T47D (cell line): ENCODE measurements at regions not wholly inside any gene's neighbourhood (a gene's known extent, or its start where the extent isn't known, plus 50 kb on each side); places are given as distances from the start of the nearest gene placed in this dataset.
A peak's percentile ranks its signal among the peaks of the same experiment; 100 is the strongest.
"Not testable (repeated sequence)": the region's sequence is repeated elsewhere in the genome, so short reads cannot be mapped to it uniquely, and the experiment has no call there.

Source experiments
- DNase-seq, 2 experiments: peaks; one replicate each; pipeline versions ENCODE4 v3.0.0 to v3.0.0-alpha.2; 2011 to 2012; ENCODE audit warnings: low read depth in 1 of 2, low spot score in 1 of 2
- JUND ChIP-seq: IDR thresholded peaks from 2 replicates; pipeline ENCODE4 v1.6.1; 2012; ENCODE audit warnings: low read depth
- in situ Hi-C: cut with HindIII; loops from 2 replicates; pipeline ENCODE4 v1.10.0; 2016; ENCODE audit warnings: low sequenced_read_pairs, low pct_unique_long_range_greater_than_20kb

DNA sequence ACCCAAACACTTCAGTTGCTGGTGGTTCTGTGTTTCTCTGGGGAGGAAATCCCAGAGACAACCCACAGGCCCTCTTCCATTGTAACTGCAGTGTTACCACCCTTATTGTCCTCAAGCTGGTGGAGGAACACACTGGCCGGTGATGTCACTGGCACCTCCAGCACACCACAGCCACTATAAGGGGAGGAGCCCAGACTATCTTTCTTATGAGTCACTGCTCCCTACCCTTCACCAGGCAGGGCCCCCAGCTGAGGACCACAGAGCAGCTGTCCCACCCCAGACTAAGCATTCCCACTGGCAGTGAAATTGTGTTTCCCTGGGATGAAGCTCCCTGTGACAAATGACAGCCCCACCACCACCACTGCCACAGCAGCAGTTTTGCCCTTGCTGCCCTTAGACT, 171.8 kb upstream of the FGF16 start:
- TF ChIP-seq JUND, result no peak
- in situ Hi-C loops, result no loop called here
- DNase-seq, result no peak

DNA sequence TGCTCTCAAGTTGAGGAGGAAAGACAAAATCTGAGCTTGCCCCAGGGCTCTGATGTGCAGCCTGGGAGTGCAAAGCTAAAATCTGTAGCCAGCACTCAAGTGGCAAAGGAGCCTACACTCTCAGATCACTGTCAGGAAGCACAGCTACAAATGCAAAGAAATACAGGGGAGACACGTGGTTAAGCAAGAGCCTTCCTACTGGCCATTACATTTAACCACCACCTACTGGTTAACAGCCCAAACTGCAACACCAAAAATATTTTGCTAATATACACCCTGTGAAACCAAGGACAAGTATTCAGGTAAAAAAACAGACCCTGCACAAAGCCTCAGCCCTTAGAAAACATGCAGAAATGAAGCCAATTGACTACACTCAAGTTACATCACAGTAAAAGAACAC, 170.4 kb upstream of the FGF16 start:
- no peak for TF ChIP-seq JUND
- in situ Hi-C loops, result no loop called here
- no peak for DNase-seq

DNA sequence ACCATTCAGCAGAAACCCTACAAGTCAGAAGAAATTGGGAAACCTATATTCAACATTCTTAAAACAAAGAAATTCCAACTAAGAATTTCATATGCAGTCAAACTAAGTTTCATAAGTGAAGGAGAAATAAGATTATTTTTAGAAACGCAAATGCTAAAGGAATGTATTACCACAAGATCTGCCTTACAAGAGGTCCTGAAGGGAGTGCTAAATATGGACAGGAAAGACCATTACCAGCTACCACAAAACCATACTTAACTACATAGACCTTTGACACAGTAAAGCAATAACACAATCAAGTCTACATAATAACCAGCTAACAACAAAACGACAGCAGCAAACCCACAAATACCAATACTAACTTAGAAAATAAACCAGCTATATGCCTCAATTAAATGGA, 169.3 kb upstream of the FGF16 start:
- TF ChIP-seq JUND, result no peak
- in situ Hi-C loops, result no loop called here
- no peak for DNase-seq

DNA sequence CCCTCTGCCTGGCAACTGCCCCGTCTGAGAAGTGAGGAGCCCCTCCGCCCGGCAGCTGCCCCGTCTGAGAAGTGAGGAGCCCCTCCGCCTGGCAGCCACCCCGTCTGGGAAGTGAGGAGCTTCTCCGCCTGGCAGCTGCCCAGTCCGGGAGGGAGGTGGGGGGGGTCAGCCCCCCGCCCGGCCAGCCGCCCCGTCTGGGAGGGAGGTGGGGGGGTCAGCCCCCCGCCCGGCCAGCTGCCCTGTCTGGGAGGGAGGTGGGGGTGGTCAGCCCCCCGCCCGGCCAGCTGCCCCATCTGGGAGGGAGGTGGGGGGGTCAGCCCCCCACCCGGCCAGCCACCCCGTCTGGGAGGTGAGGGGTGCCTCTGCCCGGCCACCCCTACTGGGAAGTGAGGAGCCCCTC, 167.8 kb upstream of the FGF16 start:
- DNase-seq, in situ Hi-C loops: not testable (repeated sequence)

DNA sequence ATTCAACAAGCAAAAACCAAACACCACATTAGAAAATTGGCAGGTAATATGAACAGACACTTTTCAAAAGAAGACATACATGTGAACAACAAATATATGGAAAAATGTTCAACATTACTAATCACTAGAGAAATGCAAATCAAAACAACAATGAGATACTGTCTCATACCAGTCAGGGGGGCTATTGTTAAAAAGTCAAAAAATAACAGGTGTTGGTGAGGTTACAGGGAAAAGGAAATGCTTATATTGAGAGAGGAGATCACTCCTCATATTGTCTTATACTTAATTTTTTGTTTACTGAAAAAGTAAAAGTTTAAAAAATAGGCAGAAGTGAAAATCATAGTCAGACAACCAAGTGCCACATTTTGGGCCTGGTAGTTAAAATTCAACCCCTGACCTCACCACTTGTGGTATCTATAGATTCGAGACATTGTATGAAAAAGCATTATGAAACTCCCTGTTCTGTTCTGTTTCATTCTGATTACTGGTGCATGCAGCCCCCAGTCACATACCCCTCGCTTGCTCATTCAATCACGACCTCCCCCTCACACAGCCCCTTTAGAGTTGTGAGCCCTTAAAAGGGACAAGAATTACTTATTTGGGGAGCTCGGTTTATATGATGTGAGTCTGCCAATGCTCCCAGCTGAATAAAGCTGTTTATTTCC, 153.7 kb upstream of the FGF16 start:
- no peak for DNase-seq
- in situ Hi-C loops, result no loop called here
- no peak for TF ChIP-seq JUND

DNA sequence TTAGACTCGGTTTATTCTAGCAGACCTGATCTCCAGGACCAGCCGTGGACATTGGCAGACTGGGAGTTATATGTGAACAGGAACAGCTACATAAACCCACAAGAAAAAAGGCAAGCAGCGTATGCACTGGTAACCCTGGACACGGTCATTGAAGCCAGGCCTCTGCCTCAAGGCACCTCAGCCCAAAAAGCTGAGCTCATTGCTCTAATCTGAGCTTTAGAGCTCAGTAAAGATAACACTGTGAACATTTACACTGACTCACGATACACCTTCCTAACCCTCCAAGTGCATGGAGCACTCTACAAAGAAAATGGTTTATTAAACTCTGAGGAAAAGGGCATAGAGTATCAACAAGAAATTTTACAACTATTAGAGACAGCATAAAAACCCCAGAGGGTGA, 148.9 kb upstream of the FGF16 start:
- DNase-seq, result no peak
- no peak for TF ChIP-seq JUND
- in situ Hi-C loops, result no loop called here

DNA sequence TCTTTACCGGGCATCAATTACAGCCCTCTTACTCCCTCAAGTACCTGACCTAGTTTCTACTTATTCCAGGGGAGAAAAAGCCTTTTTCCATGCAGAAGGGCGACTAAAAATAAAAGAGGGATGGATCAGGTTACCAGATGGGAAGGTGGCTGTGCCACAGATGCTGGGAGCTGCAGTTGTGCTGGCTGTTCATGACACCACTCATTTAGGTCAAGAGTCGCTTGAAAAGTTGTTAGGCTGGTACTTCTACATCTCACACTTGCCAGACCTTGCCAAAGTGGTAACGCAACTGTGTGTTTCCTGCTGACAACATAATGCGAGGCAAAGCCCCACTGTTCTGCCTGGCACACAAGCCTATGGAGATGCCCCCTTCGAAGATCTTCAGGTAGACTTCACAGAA, 148.4 kb upstream of the FGF16 start:
- in situ Hi-C loops, result no loop called here
- peak in 1 of 2 experiments; percentile 40 for DNase-seq
- TF ChIP-seq JUND, result no peak

DNA sequence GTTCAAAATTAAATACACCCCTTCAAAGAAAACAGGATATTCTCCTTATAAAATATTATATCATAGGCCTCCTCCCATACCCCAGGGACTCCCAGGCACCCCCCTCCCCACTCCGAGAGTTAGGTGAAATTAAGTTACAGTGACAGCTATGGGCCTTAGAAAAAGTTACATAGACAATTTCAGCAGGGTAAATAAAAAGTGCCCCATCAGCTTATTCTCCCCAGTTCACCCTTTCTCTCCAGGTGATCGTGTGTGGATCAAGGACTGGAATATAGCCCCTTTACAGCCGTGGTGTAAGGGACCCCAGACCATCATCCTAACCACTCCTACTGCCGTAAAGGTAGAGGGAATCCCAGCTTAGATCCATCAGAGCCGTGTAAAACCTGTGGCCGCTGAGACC, 147.6 kb upstream of the FGF16 start:
- no peak for TF ChIP-seq JUND
- no peak for DNase-seq
- in situ Hi-C loops, result no loop called here

DNA sequence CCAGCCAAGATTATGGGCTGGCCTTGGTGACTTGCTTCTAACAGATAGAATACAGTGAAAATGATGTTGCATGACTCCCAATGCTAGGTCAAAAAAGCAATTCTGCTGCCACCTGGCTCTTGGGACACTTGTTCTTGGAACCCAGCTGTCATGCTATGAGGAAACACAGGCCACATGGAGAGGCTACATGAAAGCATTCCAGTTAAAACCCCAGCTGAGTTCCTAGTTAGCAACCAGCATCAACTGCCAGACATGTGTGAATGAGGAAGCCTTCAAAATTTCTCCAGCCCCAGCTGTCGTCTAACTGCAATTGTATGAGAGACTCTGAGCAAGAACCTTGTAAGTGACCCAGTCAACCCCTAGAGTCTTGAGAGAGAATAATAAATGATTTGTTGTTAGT, 105.2 kb upstream of the FGF16 start:
- TF ChIP-seq JUND, result no peak
- DNase-seq, result no peak
- in situ Hi-C loops, result no loop called here

DNA sequence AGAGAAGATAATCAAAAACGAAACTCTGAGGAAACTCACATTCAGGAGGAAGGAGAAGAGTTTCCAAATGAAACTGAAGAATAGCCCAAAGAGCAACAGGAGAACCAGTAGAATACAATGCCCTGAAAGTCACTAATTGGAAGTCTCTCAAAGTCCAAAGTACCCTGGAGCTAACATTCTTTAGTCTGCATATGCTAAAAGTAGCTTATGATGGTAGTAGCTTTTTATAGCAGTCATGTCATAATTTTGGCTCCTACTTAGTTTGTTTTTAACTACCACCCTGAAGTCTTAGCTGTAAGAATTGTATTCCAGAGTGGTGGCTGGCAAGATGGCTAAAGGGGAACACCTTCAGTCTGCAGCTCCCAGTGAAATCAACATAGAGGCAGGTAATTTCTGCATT, 100.3 kb upstream of the FGF16 start:
- in situ Hi-C loops, result no loop called here
- no peak for TF ChIP-seq JUND
- DNase-seq, result no peak

DNA sequence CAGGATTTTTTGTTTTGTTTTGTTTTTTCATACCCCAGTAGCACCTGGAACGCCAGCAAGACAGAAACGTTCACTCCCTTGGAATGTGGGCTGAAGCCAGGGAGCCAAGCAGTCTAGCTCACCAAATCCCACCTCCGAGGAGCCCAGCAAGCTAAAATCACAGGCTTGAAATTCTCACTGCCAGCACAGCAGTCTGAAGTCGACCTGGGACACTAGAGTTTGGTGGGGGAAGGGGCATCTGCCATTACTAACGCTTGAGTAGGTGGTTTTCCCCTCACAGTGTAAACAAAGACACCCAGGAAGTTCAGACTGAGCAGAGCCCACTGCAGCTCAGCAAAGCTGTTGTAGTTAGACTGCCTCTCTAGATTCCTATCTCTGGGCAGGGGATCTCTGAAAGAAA, 99.6 kb upstream of the FGF16 start:
- DNase-seq, result no peak
- no peak for TF ChIP-seq JUND
- in situ Hi-C loops, result no loop called here

DNA sequence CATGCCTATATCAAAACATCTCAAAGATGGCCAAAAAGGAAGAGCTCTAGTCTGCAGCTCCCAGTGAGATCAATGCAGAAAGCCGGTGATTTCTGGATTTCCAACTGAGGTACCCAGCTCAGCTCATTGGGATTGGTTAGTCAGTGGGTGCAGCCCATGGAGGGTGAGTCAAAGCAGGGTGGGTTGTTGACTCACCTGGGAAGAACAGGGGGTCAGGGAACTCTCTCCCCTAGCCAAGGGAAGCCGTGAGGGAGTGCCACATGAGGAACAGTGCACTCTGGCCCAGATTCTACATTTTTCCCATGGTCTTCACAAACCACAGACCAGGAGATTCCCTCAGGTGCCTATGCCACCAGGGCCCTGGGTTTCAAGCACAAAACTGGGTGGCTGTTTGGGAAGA, 57.3 kb upstream of the FGF16 start:
- in situ Hi-C loops, result no loop called here
- DNase-seq, result no peak
- no peak for TF ChIP-seq JUND

DNA sequence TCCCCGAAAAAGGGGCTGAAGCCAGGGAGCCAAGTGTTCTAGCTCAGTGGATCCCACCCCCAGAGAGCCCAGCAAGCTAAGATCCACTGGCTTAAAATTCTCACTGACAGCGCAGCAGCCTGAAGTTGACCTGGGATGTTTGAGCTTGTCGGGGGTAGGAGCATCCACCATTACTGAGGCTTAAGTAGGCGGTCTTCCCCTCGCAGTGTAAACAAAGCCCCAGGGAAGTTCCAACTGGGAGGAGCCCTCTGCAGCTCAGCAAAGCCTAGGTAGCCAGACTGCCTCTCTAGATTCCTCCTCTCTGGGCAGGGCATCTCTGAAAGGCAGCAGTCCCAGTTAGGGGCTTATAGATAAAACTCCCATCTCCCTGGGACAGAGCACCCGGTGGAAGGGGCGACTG, 56.8 kb upstream of the FGF16 start:
- in situ Hi-C loops, DNase-seq: not testable (repeated sequence)

DNA sequence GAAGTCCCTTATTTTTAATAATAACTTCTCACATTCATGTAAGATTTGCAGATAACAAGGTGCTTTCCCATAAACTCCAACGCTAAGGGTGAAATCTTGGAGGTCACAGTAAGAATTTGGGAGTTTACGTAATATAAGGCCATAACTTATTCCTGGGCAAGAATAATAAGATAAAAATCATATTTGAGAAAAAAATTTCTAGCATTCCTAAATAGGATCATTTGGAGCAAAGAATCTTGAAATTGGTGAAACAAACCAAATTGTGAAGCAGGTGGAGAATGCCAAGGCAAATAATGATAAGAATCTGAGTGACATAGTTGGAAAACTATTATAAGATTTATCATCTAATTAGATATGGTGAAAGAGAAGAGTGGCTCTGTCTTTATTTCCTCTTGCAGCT, 50.4 kb upstream of the FGF16 start:
- no peak for DNase-seq
- TF ChIP-seq JUND, result no peak
- in situ Hi-C loops, result no loop called here
